Neural cell (in vitro differentiated cells): ENCODE measurements at regions not wholly inside any gene's neighbourhood (a gene's known extent, or its start where the extent isn't known, plus 50 kb on each side); places are given as distances from the start of the nearest gene placed in this dataset.

Experiments used
- H2AFZ ChIP-seq: fragments of 200-600, 300-800 bp; sonication (generic), shearing (Covaris generic); 2 replicates; pipeline ENCODE4 v1.6.0; 2014; ENCODE audit warnings: low read depth, mild to moderate bottlenecking, antibody characterized with exemption, low read length, moderate library complexity
- H3F3A ChIP-seq: fragments of 200-600 bp; shearing (Covaris generic); 2 replicates; pipeline ENCODE4 v1.6.1; 2016; ENCODE audit warnings: mild to moderate bottlenecking, moderate library complexity, mixed read lengths, antibody characterized with exemption, low read length; ENCODE audit not compliant: insufficient read depth, poor library complexity, severe bottlenecking
- H3K27ac ChIP-seq: fragments of 200-600, 300-800 bp; sonication (generic), shearing (Covaris generic); 2 replicates; pipeline ENCODE4 v1.5.1; 2014; ENCODE audit warnings: mild to moderate bottlenecking, low read length, moderate library complexity
- H3K27me3 ChIP-seq: fragments of 300-800, 200-600 bp; sonication (generic), shearing (Covaris generic); 2 replicates; pipeline ENCODE4 v1.6.0; 2014; ENCODE audit warnings: mild to moderate bottlenecking, low read depth, low read length, moderate library complexity; ENCODE audit not compliant: insufficient read depth
- H3K36me3 ChIP-seq: fragments of 300-800, 200-600 bp; sonication (generic), shearing (Covaris generic); 2 replicates; pipeline ENCODE4 v1.5.1; 2014; ENCODE audit warnings: mild to moderate bottlenecking, antibody characterized with exemption, low read length, moderate library complexity; ENCODE audit not compliant: insufficient read depth
- H3K4me2 ChIP-seq: fragments of 300-800, 200-600 bp; sonication (generic), shearing (Covaris generic); 2 replicates; pipeline ENCODE4 v1.6.0; 2014; ENCODE audit warnings: mild to moderate bottlenecking, low read length
- H3K4me3 ChIP-seq: fragments of 300-800, 200-600 bp; sonication (generic), shearing (Covaris generic); 2 replicates; pipeline ENCODE4 v1.5.1; 2014; ENCODE audit warnings: mild to moderate bottlenecking, low read length, moderate library complexity
- H3K79me2 ChIP-seq: fragments of 200-600 bp; shearing (Covaris generic); replicated peaks from 2 replicates; pipeline ENCODE4 v1.6.0; 2014; ENCODE audit warnings: mild to moderate bottlenecking, low read length, moderate library complexity; ENCODE audit not compliant: insufficient read depth
- H3K9ac ChIP-seq: fragments of 300-800, 200-600 bp; sonication (generic), shearing (Covaris generic); 2 replicates; pipeline ENCODE4 v1.6.1; 2016; ENCODE audit warnings: mild to moderate bottlenecking, low read length, mixed read lengths
- H3K9me2 ChIP-seq: fragments of 200-600 bp; shearing (Covaris generic); 2 replicates; pipeline ENCODE4 v1.6.1; 2016; ENCODE audit warnings: mild to moderate bottlenecking, low read length, mixed read lengths; ENCODE audit not compliant: insufficient read depth
- H3K9me3 ChIP-seq: fragments of 200-600, 300-800 bp; sonication (generic), shearing (Covaris generic); 2 replicates; pipeline ENCODE4 v1.6.1; 2016; ENCODE audit warnings: mild to moderate bottlenecking, mixed run types, low read length, moderate library complexity, mixed read lengths
- H4K20me1 ChIP-seq: fragments of 200-600 bp; shearing (Covaris generic); 2 replicates; pipeline ENCODE4 v1.6.1; 2016; ENCODE audit warnings: mild to moderate bottlenecking, mixed run types; ENCODE audit not compliant: insufficient read depth
- CTCF ChIP-seq: fragments of 450-650 bp; IDR thresholded peaks from 2 replicates; pipeline ENCODE4 v1.5.1; 2014; ENCODE audit warnings: antibody characterized with exemption, mild to moderate bottlenecking, moderate library complexity; ENCODE audit not compliant: poor library complexity, severe bottlenecking
- EP300 ChIP-seq: fragments of 450-650 bp; conservative IDR thresholded peaks from 2 replicates; pipeline ENCODE4 v1.6.1; 2014; ENCODE audit warnings: antibody characterized with exemption, mild to moderate bottlenecking, moderate library complexity; ENCODE audit not compliant: poor library complexity, severe bottlenecking
- EZH2 ChIP-seq: fragments of 200-600, 300-800 bp; shearing (Covaris generic), sonication (generic); IDR thresholded peaks from 2 replicates; pipeline ENCODE4 v1.6.1; 2014; ENCODE audit warnings: antibody characterized with exemption, low read length, borderline replicate concordance, mild to moderate bottlenecking; ENCODE audit not compliant: insufficient read depth, poor library complexity, severe bottlenecking
- MXI1 ChIP-seq: fragments of 450-650 bp; conservative IDR thresholded peaks from 2 replicates; pipeline ENCODE4 v1.6.1; 2014; ENCODE audit warnings: antibody characterized with exemption, mild to moderate bottlenecking; ENCODE audit not compliant: poor library complexity, severe bottlenecking
- POLR2AphosphoS5 ChIP-seq: IDR thresholded peaks from 2 replicates; pipeline ENCODE4 v1.6.1; 2012
- RAD21 ChIP-seq: fragments of 450-650 bp; conservative IDR thresholded peaks from 2 replicates; pipeline ENCODE4 v1.6.1; 2014; ENCODE audit warnings: antibody characterized with exemption, mild to moderate bottlenecking, moderate library complexity
- REST ChIP-seq: IDR thresholded peaks from 2 replicates; pipeline ENCODE4 v1.6.1; 2012; ENCODE audit warnings: borderline replicate concordance
- SMC3 ChIP-seq: fragments of 450-650 bp; conservative IDR thresholded peaks from 2 replicates; pipeline ENCODE4 v1.6.1; 2014; ENCODE audit warnings: antibody characterized with exemption, mild to moderate bottlenecking, moderate library complexity; ENCODE audit not compliant: poor library complexity
- TAF1 ChIP-seq: IDR thresholded peaks from 2 replicates; pipeline ENCODE4 v1.6.1; 2012; ENCODE audit warnings: low read depth

GRCh38 chr19:28907534-28907933 lies 305.4 kb downstream of the UQCRFS1 start:
- no peak overlapping the region for H3K4me3 ChIP-seq
- no peaks in the 10 kb centered on the region for H3K36me3 ChIP-seq
- no peaks in the 10 kb centered on the region for H4K20me1 ChIP-seq
- no peaks in the 10 kb centered on the region for H3F3A ChIP-seq
- H3K9me2 ChIP-seq: no peaks in the 10 kb centered on the region
- no peak overlapping the region for H3K4me2 ChIP-seq
- no peak overlapping the region for H3K27ac ChIP-seq
- TF ChIP-seq TAF1 (no peak), SMC3 (no peak), POLR2AphosphoS5 (no peak), REST (no peak), CTCF (no peak), EZH2 (no peak), EP300 (no peak), RAD21 (no peak), MXI1 (no peak)
- no peaks in the 10 kb centered on the region for H3K27me3 ChIP-seq
- no peaks in the 10 kb centered on the region for H3K9me3 ChIP-seq
- H3K79me2 ChIP-seq: no peaks in the 10 kb centered on the region
- no peak overlapping the region for H2AFZ ChIP-seq
- no peak overlapping the region for H3K9ac ChIP-seq

- Histone ChIP-seq H3F3A (no peaks in the 10 kb centered on the region), H3K9ac (no peak overlapping the region), H3K27me3 (no peaks in the 10 kb centered on the region), H3K79me2 (no peaks in the 10 kb centered on the region), H4K20me1 (no peaks in the 10 kb centered on the region), H3K36me3 (no peaks in the 10 kb centered on the region), H3K27ac (no peak overlapping the region), H3K4me2 (no peak overlapping the region), H2AFZ (no peak overlapping the region), H3K4me3 (no peak overlapping the region), H3K9me3 (no peaks in the 10 kb centered on the region), H3K9me2 (no peaks in the 10 kb centered on the region)
- no peak for TF ChIP-seq MXI1
- TF ChIP-seq EZH2: no peak
- no peak for TF ChIP-seq RAD21
- TF ChIP-seq TAF1: no peak
- TF ChIP-seq SMC3: no peak
- TF ChIP-seq CTCF: no peak
- no peak for TF ChIP-seq POLR2AphosphoS5
- no peak for TF ChIP-seq REST
- no peak for TF ChIP-seq EP300
These were observed 307.0 kb downstream of the UQCRFS1 start for GRCh38 chr19:28905996-28906395.
